GM23248 (cell line): ENCODE measurements at regions not wholly inside any gene's neighbourhood (a gene's known extent, or its start where the extent isn't known, plus 50 kb on each side); places are given as distances from the start of the nearest gene placed in this dataset.

ENCODE experiments used
- EZH2 ChIP-seq: fragments of 200-600 bp; sonication (generic); IDR thresholded peaks from 2 replicates; pipeline ENCODE4 v1.6.1; 2018; ENCODE audit warnings: antibody characterized with exemption, mild to moderate bottlenecking; ENCODE audit not compliant: insufficient read depth, poor library complexity, severe bottlenecking
- EZH2phosphoT487 ChIP-seq: fragments of 200-600 bp; sonication (generic); IDR thresholded peaks from 2 replicates; pipeline ENCODE4 v1.6.1; 2018; ENCODE audit warnings: antibody characterized with exemption, moderate library complexity, mild to moderate bottlenecking, low read depth; ENCODE audit not compliant: insufficient read depth

DNA sequence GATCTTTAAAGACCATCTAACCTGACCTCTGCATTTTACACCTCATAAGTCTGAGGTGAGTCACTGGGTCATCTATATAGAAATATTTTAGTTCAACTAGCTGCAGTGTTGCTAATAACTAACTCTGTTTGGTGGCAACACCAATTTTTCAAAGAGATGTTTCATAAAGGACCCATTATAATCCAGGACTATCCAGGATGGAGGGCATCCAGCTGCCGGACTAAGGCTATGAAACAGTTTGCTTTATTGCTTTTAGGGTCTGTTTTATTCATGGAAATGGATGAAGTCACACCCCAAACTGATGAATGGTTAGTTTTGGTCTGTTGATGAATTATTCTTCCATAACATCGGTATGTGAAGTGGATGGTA, 204.2 kb upstream of the GMDS start:
- TF ChIP-seq EZH2phosphoT487 = no peak
- no peak for TF ChIP-seq EZH2
